OCI-LY1 (cell line): ENCODE measurements at regions not wholly inside any gene's neighbourhood (a gene's known extent, or its start where the extent isn't known, plus 50 kb on each side); places are given as distances from the start of the nearest gene placed in this dataset.

Source experiments
- CTCF ChIP-seq: fragments of 200-600 bp; sonication (generic), shearing (Covaris generic); IDR thresholded peaks from 2 replicates; pipeline ENCODE4 v1.5.1; 2017; ENCODE audit warnings: mild to moderate bottlenecking, antibody characterized with exemption, low read length, moderate library complexity, mixed read lengths
- EZH2 ChIP-seq: fragments of 200-600 bp; sonication (generic), shearing (Covaris generic); IDR thresholded peaks from 2 replicates; pipeline ENCODE4 v1.8.0; 2017; ENCODE audit warnings: borderline replicate concordance, mixed run types, mild to moderate bottlenecking, antibody characterized with exemption, low read length, moderate library complexity, mixed read lengths

- TF ChIP-seq CTCF (no peak), EZH2 (no peak)
Measured at GRCh38 chr11:90803366-90803765, 580.5 kb upstream of the CHORDC1 start.
